HAP-1 (cell line): ENCODE measurements at regions not wholly inside any gene's neighbourhood (a gene's known extent, or its start where the extent isn't known, plus 50 kb on each side); places are given as distances from the start of the nearest gene placed in this dataset.

Source experiments
- DNase-seq, 2 experiments: peaks; one replicate each; pipeline ENCODE4 v3.0.0-alpha.2; 2016 to 2020; ENCODE audit warnings: low spot score in 2 of 2
- H3K27me3 ChIP-seq: fragments of 250-450 bp; sonication (Bioruptor Pico); 2 replicates; pipeline ENCODE4 v1.5.1; 2020; ENCODE audit warnings: low read depth, mild to moderate bottlenecking, moderate library complexity
- H3K36me3 ChIP-seq: fragments of 250-450 bp; sonication (Bioruptor Pico); replicated peaks from 2 replicates; pipeline ENCODE4 v1.5.1; 2020; ENCODE audit warnings: mild to moderate bottlenecking
- H3K4me1 ChIP-seq: fragments of 250-450 bp; sonication (Bioruptor Pico); 2 replicates; pipeline ENCODE4 v1.5.1; 2020; ENCODE audit warnings: mild to moderate bottlenecking
- H3K4me3 ChIP-seq: fragments of 250-450 bp; sonication (Bioruptor Pico); 2 replicates; pipeline ENCODE4 v1.5.1; 2020; ENCODE audit warnings: mild to moderate bottlenecking, moderate library complexity
- H3K9me3 ChIP-seq: fragments of 250-450 bp; sonication (Bioruptor Pico); 2 replicates; pipeline ENCODE4 v1.5.1; 2020; ENCODE audit warnings: mild to moderate bottlenecking, moderate library complexity
- in situ Hi-C: fragments of 300-500 bp; cut with MboI; formaldehyde crosslinking; loops from 3 replicates; pipeline ENCODE4 v1.14.3; 2020; ENCODE audit warnings: low sequenced_read_pairs, inconsistent platforms, mixed read lengths

GRCh38 chr6:128676456-128676855, 156.1 kb upstream of the PTPRK start:
- Histone ChIP-seq H3K4me3 (no peak overlapping the region), H3K4me1 (no peaks in the 10 kb centered on the region), H3K9me3 (no peaks in the 10 kb centered on the region), H3K27me3 (no peaks in the 10 kb centered on the region), H3K36me3 (no peaks in the 10 kb centered on the region)
- in situ Hi-C loops: no loop called here
- no peak for DNase-seq

- in situ Hi-C loops: no loop called here
- no peaks in the 10 kb centered on the region for H3K4me1 ChIP-seq
- no peaks in the 10 kb centered on the region for H3K36me3 ChIP-seq
- no peaks in the 10 kb centered on the region for H3K9me3 ChIP-seq
- no peak for DNase-seq
- no peaks in the 10 kb centered on the region for H3K27me3 ChIP-seq
- H3K4me3 ChIP-seq: no peak overlapping the region
Measured at GRCh38 chr6:128672023-128672422, 151.6 kb upstream of the PTPRK start.

GRCh38 chr6:128667339-128667858, 147.0 kb upstream of the PTPRK start:
- Histone ChIP-seq H3K36me3 (no peaks in the 10 kb centered on the region), H3K27me3 (no peaks in the 10 kb centered on the region), H3K4me3 (no peak overlapping the region), H3K9me3 (no peaks in the 10 kb centered on the region), H3K4me1 (no peaks in the 10 kb centered on the region)
- DNase-seq: no peak
- in situ Hi-C loops: no loop called here

GRCh38 chr6:128666405-128666804, 146.0 kb upstream of the PTPRK start:
- no peaks in the 10 kb centered on the region for H3K36me3 ChIP-seq
- DNase-seq: no peak
- in situ Hi-C loops: no loop called here
- no peaks in the 10 kb centered on the region for H3K9me3 ChIP-seq
- no peak overlapping the region for H3K4me3 ChIP-seq
- H3K27me3 ChIP-seq: no peaks in the 10 kb centered on the region
- H3K4me1 ChIP-seq: no peaks in the 10 kb centered on the region

- no peaks in the 10 kb centered on the region for H3K9me3 ChIP-seq
- H3K4me1 ChIP-seq: no peaks in the 10 kb centered on the region
- DNase-seq: no peak
- H3K36me3 ChIP-seq: no peaks in the 10 kb centered on the region
- no peak overlapping the region for H3K4me3 ChIP-seq
- in situ Hi-C loops: no loop called here
- H3K27me3 ChIP-seq: no peaks in the 10 kb centered on the region
Measured at GRCh38 chr6:128663238-128663637, 142.8 kb upstream of the PTPRK start.

DNA sequence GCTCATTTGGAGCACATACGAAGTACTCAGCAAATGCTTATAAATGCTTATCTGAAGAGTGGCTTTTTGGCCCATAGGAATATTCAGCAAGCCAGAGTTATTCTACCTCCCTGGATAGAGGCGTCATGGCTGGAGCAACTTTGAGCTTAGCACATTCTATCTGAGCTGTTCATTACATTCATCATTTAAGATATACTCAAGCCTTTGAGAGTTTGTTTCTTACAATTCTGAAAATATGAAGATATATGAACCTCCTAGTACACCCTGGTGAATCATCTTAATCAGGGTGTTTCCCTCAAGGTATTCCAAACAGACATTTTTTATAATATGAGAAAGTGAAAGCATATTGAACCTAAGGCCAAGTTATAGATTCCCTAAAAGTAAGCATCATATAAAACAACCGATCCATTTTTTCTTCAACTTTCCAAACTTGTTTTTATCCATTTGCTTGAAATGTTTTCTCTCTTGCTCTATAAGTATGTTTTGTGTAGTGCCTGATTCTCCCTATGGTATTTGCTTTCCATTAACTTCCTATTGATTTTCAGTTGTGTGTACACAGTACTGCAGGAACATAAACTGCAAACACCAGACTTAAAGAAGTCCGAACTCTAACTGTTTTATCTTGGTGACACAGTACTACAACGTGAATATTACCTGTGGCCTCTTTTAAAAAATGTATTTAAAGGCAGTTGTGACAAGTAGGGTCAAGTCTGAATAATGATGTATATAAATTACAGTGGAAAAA, 139.7 kb upstream of the PTPRK start:
- in situ Hi-C loops: no loop called here
- Histone ChIP-seq H3K9me3 (no peaks in the 10 kb centered on the region), H3K4me1 (peaks cover 10% of the 10 kb centered on the region), H3K27me3 (no peaks in the 10 kb centered on the region), H3K36me3 (no peaks in the 10 kb centered on the region), H3K4me3 (no peak overlapping the region)
- DNase-seq: no peak

DNA sequence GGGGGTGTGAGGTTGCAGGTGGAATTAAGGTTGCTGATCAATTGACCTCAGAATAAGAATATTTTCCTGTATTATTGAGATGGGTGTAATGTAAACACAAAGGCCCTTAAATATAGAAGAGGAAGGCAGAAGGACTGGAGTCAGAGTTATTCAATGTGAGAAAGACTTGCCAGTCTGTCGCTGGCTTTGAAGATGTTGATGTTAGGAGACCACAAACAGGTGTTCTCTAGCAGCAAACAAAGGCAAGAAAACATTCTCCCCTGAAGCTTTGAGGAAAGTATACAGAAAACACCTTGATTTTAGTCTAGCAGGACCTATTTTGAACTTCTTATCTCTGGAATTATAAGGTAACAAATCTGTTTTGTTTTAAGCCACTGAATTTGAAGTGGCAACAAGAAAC, 138.9 kb upstream of the PTPRK start:
- H3K4me3 ChIP-seq: no peak overlapping the region
- peaks cover 10% of the 10 kb centered on the region for H3K4me1 ChIP-seq
- no peaks in the 10 kb centered on the region for H3K36me3 ChIP-seq
- no peaks in the 10 kb centered on the region for H3K27me3 ChIP-seq
- no peak for DNase-seq
- no peaks in the 10 kb centered on the region for H3K9me3 ChIP-seq
- in situ Hi-C loops: no loop called here

GRCh38 chr6:128657181-128657580, 136.8 kb upstream of the PTPRK start:
- Histone ChIP-seq H3K4me3 (no peak overlapping the region), H3K27me3 (no peaks in the 10 kb centered on the region), H3K36me3 (no peaks in the 10 kb centered on the region), H3K9me3 (no peaks in the 10 kb centered on the region), H3K4me1 (peaks cover 10% of the 10 kb centered on the region)
- DNase-seq: no peak
- in situ Hi-C loops: no loop called here

DNA sequence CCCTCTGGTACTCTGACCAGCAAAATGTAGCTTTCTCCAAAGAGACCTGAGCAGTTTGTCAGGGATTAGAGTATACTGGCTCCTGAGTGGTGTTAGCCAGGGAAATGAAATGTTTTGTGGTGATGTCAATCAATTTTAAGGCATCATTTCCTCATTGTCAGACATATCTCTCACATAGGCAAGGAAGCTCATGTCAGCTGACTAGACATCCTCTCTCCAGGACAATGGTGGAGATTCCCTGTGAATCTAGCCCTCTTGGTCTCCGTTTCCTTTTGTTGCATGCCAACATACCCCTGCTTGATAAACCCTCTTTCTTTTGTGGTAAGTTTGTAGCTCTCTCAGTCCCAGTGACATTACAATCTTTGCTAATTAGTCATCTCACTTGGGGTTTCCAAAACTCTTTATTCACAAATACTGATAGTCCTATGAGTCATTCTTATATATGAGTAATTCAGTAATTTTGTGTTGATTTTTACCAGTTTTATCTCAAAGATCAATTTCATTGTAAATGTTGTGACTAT, 135.6 kb upstream of the PTPRK start:
- in situ Hi-C loops: no loop called here
- Histone ChIP-seq H3K4me3 (no peak overlapping the region), H3K27me3 (no peaks in the 10 kb centered on the region), H3K4me1 (peaks cover 10% of the 10 kb centered on the region), H3K9me3 (no peaks in the 10 kb centered on the region), H3K36me3 (no peaks in the 10 kb centered on the region)
- DNase-seq: no peak

GRCh38 chr6:128648022-128648598, 127.7 kb upstream of the PTPRK start:
- Histone ChIP-seq H3K36me3 (no peaks in the 10 kb centered on the region), H3K27me3 (no peaks in the 10 kb centered on the region), H3K4me3 (no peak overlapping the region), H3K9me3 (no peaks in the 10 kb centered on the region), H3K4me1 (no peaks in the 10 kb centered on the region)
- in situ Hi-C loops: no loop called here
- no peak for DNase-seq

- no peak for DNase-seq
- H3K4me1 ChIP-seq: no peaks in the 10 kb centered on the region
- in situ Hi-C loops: no loop called here
- H3K36me3 ChIP-seq: no peaks in the 10 kb centered on the region
- H3K4me3 ChIP-seq: no peak overlapping the region
- no peaks in the 10 kb centered on the region for H3K27me3 ChIP-seq
- no peaks in the 10 kb centered on the region for H3K9me3 ChIP-seq
Measured at GRCh38 chr6:128642132-128642531, 121.7 kb upstream of the PTPRK start.

- Histone ChIP-seq H3K36me3 (no peaks in the 10 kb centered on the region), H3K27me3 (no peaks in the 10 kb centered on the region), H3K4me1 (no peaks in the 10 kb centered on the region), H3K9me3 (no peaks in the 10 kb centered on the region), H3K4me3 (no peak overlapping the region)
- in situ Hi-C loops: no loop called here
- DNase-seq: no peak
Measured at GRCh38 chr6:128641703-128642102, 121.3 kb upstream of the PTPRK start.

- Histone ChIP-seq H3K4me3 (no peak overlapping the region), H3K27me3 (no peaks in the 10 kb centered on the region), H3K4me1 (no peaks in the 10 kb centered on the region), H3K9me3 (no peaks in the 10 kb centered on the region), H3K36me3 (no peaks in the 10 kb centered on the region)
- no peak for DNase-seq
- in situ Hi-C loops: no loop called here
Measured at GRCh38 chr6:128638817-128639216, 118.4 kb upstream of the PTPRK start.

- in situ Hi-C loops: no loop called here
- H3K36me3 ChIP-seq: no peaks in the 10 kb centered on the region
- no peaks in the 10 kb centered on the region for H3K9me3 ChIP-seq
- no peak overlapping the region for H3K4me3 ChIP-seq
- no peaks in the 10 kb centered on the region for H3K27me3 ChIP-seq
- DNase-seq: no peak
- H3K4me1 ChIP-seq: no peaks in the 10 kb centered on the region
Measured at GRCh38 chr6:128635219-128635618, 114.8 kb upstream of the PTPRK start.
